ENCODE measurements at regions not wholly inside any gene's neighbourhood (a gene's known extent, or its start where the extent isn't known, plus 50 kb on each side); places are given as distances from the start of the nearest gene placed in this dataset.

- TF ChIP-seq AFF4 (CRISPR knock-in tag; IDR thresholded peaks at IDR 0.05; ENCODE audit: borderline replicate concordance) (no peak), ZNF532 (CRISPR knock-in tag; IDR thresholded peaks at IDR 0.05; ENCODE audit: borderline replicate concordance) (no peak), CREB1 (CRISPR knock-in tag; IDR thresholded peaks at IDR 0.05) (no peak), USF2 (CRISPR knock-in tag; IDR thresholded peaks at IDR 0.05) (no peak), ZMAT4 (CRISPR knock-in tag; IDR thresholded peaks at IDR 0.05) (no peak), ZNF671 (CRISPR knock-in tag; IDR thresholded peaks at IDR 0.05) (no peak), HMGA2 (CRISPR knock-in tag; IDR thresholded peaks at IDR 0.05) (no peak), ARID4B (CRISPR knock-in tag; IDR thresholded peaks at IDR 0.05; ENCODE audit: borderline replicate concordance) (no peak), GABPB1 (CRISPR knock-in tag; IDR thresholded peaks at IDR 0.05) (no peak), HMGXB4 (CRISPR knock-in tag; IDR thresholded peaks at IDR 0.05) (no peak)
- ChIA-PET POLR2A (no interaction called here), CTCF (no interaction called here)
- DNase-seq (ENCODE audit: low spot score) (no peak), ATAC-seq (no peak)
- Mint-ChIP-seq H3K9me3 (no peaks in the 10 kb centered on the region), H3K27me3 (ENCODE audit: low read depth) (no peaks in the 10 kb centered on the region; the same call in 1 of the 2 replicates), H3K27ac (no peak overlapping the region), H3K4me1 (no peaks in the 10 kb centered on the region), H3K36me3 (no peaks in the 10 kb centered on the region), H3K4me3 (no peak overlapping the region)
These were observed 75.4 kb upstream of the STARD4 start for GRCh38 chr5:111587728-111588127.
